WTC11 (cell line): ENCODE measurements at regions not wholly inside any gene's neighbourhood (a gene's known extent, or its start where the extent isn't known, plus 50 kb on each side); places are given as distances from the start of the nearest gene placed in this dataset.

Source experiments
- ATAC-seq: fragments of 200-7000 bp; cut with Tn5 transposase; 2 replicates; pipeline ENCODE4 v1.10.0; 2021; ENCODE audit warnings: mild to moderate bottlenecking, moderate library complexity
- CTCF ChIA-PET: fragments of 300-600 bp; sonication (Branson Sonifier 250); formaldehyde crosslinking; loops from one replicate; lab custom pipeline; 2021; ENCODE audit warnings: antibody characterized with exemption; lab: Charles Lee
- POLR2A ChIA-PET: fragments of 350-600 bp; sonication (Branson Sonifier 250); formaldehyde crosslinking; loops from one replicate; lab custom pipeline; 2021; ENCODE audit warnings: antibody characterized with exemption; lab: Charles Lee
- DNase-seq: peaks from one replicate; pipeline ENCODE4 v3.0.0; 2021; ENCODE audit warnings: low spot score
- H3K27ac Mint-ChIP-seq: 2 replicates; pipeline ENCODE4 v1.8.0; 2021; ENCODE audit warnings: mixed read lengths
- H3K27me3 Mint-ChIP-seq: 2 replicates; pipeline ENCODE4 v1.8.0; 2021; ENCODE audit warnings: low read depth, mild to moderate bottlenecking, moderate library complexity, mixed read lengths
- H3K36me3 Mint-ChIP-seq: 2 replicates; pipeline ENCODE4 v1.8.0; 2021; ENCODE audit warnings: mixed read lengths
- H3K4me1 Mint-ChIP-seq: 2 replicates; pipeline ENCODE4 v1.8.0; 2022; ENCODE audit warnings: mixed read lengths
- H3K4me3 Mint-ChIP-seq: 2 replicates; pipeline ENCODE4 v1.8.0; 2021; ENCODE audit warnings: mild to moderate bottlenecking, moderate library complexity, mixed read lengths
- H3K9me3 Mint-ChIP-seq: 2 replicates; pipeline ENCODE4 v1.8.0; 2021; ENCODE audit warnings: mixed read lengths
- ATF3 ChIP-seq: sonication (generic); formaldehyde crosslinking; conservative IDR thresholded peaks from 2 replicates; pipeline ENCODE4 v1.8.1; 2022; ENCODE audit warnings: mild to moderate bottlenecking, missing genetic modification reagents
- CREB1 ChIP-seq: sonication (generic); formaldehyde crosslinking; IDR thresholded peaks from 2 replicates; pipeline ENCODE4 v1.8.0; 2023; ENCODE audit warnings: mild to moderate bottlenecking, missing genetic modification reagents
- CREM ChIP-seq: sonication (generic); formaldehyde crosslinking; IDR thresholded peaks from 2 replicates; pipeline ENCODE4 v1.8.1; 2022; ENCODE audit warnings: mild to moderate bottlenecking, missing genetic modification reagents, moderate library complexity
- E2F4 ChIP-seq: sonication (generic); formaldehyde crosslinking; IDR thresholded peaks from 2 replicates; pipeline ENCODE4 v1.8.1; 2022; ENCODE audit warnings: low read depth, mild to moderate bottlenecking, moderate library complexity, missing genetic modification reagents, borderline replicate concordance
- ELF4 ChIP-seq: sonication (generic); formaldehyde crosslinking; IDR thresholded peaks from 2 replicates; pipeline ENCODE4 v1.8.1; 2022; ENCODE audit warnings: low read depth, mild to moderate bottlenecking, moderate library complexity, missing genetic modification reagents
- ESRRA ChIP-seq: sonication (generic); formaldehyde crosslinking; IDR thresholded peaks from 2 replicates; pipeline ENCODE4 v1.8.1; 2022; ENCODE audit warnings: mild to moderate bottlenecking, missing genetic modification reagents, borderline replicate concordance
- GABPB1 ChIP-seq: sonication (generic); formaldehyde crosslinking; IDR thresholded peaks from 2 replicates; pipeline ENCODE4 v1.8.1; 2023; ENCODE audit warnings: mild to moderate bottlenecking, missing genetic modification reagents
- GTF2I ChIP-seq: fragments of 250-450 bp; sonication (Bioruptor Pico); conservative IDR thresholded peaks from 2 replicates; pipeline ENCODE4 v1.4.0; 2021; ENCODE audit warnings: mild to moderate bottlenecking
- IRF2 ChIP-seq: sonication (generic); formaldehyde crosslinking; IDR thresholded peaks from 2 replicates; pipeline ENCODE4 v1.8.0; 2022; ENCODE audit warnings: low read depth, missing genetic modification reagents, borderline replicate concordance
- JAZF1 ChIP-seq: fragments of 250-450 bp; sonication (Bioruptor Pico); IDR thresholded peaks from 2 replicates; pipeline ENCODE4 v1.9.0; 2021; ENCODE audit warnings: moderate library complexity, mild to moderate bottlenecking, inconsistent platforms
- JUN ChIP-seq: sonication (generic); formaldehyde crosslinking; IDR thresholded peaks from 2 replicates; pipeline ENCODE4 v1.8.0; 2023; ENCODE audit warnings: mild to moderate bottlenecking, missing genetic modification reagents
- MYBL2 ChIP-seq: sonication (generic); formaldehyde crosslinking; IDR thresholded peaks from 2 replicates; pipeline ENCODE4 v1.8.1; 2023; ENCODE audit warnings: mild to moderate bottlenecking, moderate library complexity, missing genetic modification reagents
- NFYB ChIP-seq: sonication (generic); formaldehyde crosslinking; conservative IDR thresholded peaks from 2 replicates; pipeline ENCODE4 v1.8.0; 2022; ENCODE audit warnings: low read depth, missing genetic modification reagents
- NR3C1 ChIP-seq: sonication (generic); formaldehyde crosslinking; conservative IDR thresholded peaks from 2 replicates; pipeline ENCODE4 v1.8.1; 2023; ENCODE audit warnings: low read depth, mild to moderate bottlenecking, missing genetic modification reagents
- TCF7 ChIP-seq: sonication (generic); formaldehyde crosslinking; IDR thresholded peaks from 2 replicates; pipeline ENCODE4 v1.8.0; 2022; ENCODE audit warnings: mild to moderate bottlenecking, low read depth, missing genetic modification reagents, moderate library complexity
- TEAD1 ChIP-seq: sonication (generic); formaldehyde crosslinking; IDR thresholded peaks from 2 replicates; pipeline ENCODE4 v1.8.0; 2022; ENCODE audit warnings: mild to moderate bottlenecking, missing genetic modification reagents
- TEAD4 ChIP-seq: sonication (generic); formaldehyde crosslinking; IDR thresholded peaks from 2 replicates; pipeline ENCODE4 v1.8.0; 2022; ENCODE audit warnings: mild to moderate bottlenecking, missing genetic modification reagents
- USF1 ChIP-seq: sonication (generic); formaldehyde crosslinking; IDR thresholded peaks from 2 replicates; pipeline ENCODE4 v1.8.0; 2022; ENCODE audit warnings: mild to moderate bottlenecking, missing genetic modification reagents
- ZBTB43 ChIP-seq: sonication (generic); formaldehyde crosslinking; IDR thresholded peaks from 2 replicates; pipeline ENCODE4 v1.8.1; 2023; ENCODE audit warnings: mild to moderate bottlenecking, missing genetic modification reagents
- TF ChIP-seq, protein P1 (sequence below): sonication (generic); formaldehyde crosslinking; IDR thresholded peaks from 2 replicates; pipeline ENCODE4 v1.8.1; 2023; ENCODE audit warnings: mild to moderate bottlenecking, missing genetic modification reagents, moderate library complexity
- TF ChIP-seq, protein P2 (sequence below): sonication (generic); formaldehyde crosslinking; IDR thresholded peaks from 2 replicates; pipeline ENCODE4 v1.8.0; 2022; ENCODE audit warnings: mild to moderate bottlenecking, missing genetic modification reagents
- TF ChIP-seq, protein P3 (sequence below): sonication (generic); formaldehyde crosslinking; IDR thresholded peaks from 2 replicates; pipeline ENCODE4 v1.8.1; 2022; ENCODE audit warnings: mild to moderate bottlenecking, missing genetic modification reagents, moderate library complexity, borderline replicate concordance
- TF ChIP-seq, protein P4 (sequence below): sonication (generic); formaldehyde crosslinking; conservative IDR thresholded peaks from 2 replicates; pipeline ENCODE4 v1.8.1; 2023; ENCODE audit warnings: mild to moderate bottlenecking, low read depth, missing genetic modification reagents, moderate library complexity

GRCh38 chr10:123578721-123579120 lies 87.4 kb upstream of the GPR26 start:
- Mint-ChIP-seq H3K4me3 (no peak overlapping the region), H3K9me3 (no peaks in the 10 kb centered on the region), H3K4me1 (peaks cover 3% of the 10 kb centered on the region; the same call in 1 of the 2 replicates), H3K36me3 (no peaks in the 10 kb centered on the region), H3K27ac (no peak overlapping the region), H3K27me3 (peaks cover 19% of the 10 kb centered on the region)
- POLR2A ChIA-PET = no interaction called here
- ATAC-seq (no peak), DNase-seq (no peak)
- CTCF ChIA-PET = interaction anchor here (1.7 kb wide), 1 partner anchor 84 kb away, joined by 7 read pairs; no protein-coding TSS in a partner anchor
- TF ChIP-seq ELF4 (CRISPR knock-in tag) (no peak), E2F4 (no peak), ATF3 (CRISPR knock-in tag) (no peak), NFYB (CRISPR knock-in tag) (no peak), ESRRA (CRISPR knock-in tag) (no peak)

DNA sequence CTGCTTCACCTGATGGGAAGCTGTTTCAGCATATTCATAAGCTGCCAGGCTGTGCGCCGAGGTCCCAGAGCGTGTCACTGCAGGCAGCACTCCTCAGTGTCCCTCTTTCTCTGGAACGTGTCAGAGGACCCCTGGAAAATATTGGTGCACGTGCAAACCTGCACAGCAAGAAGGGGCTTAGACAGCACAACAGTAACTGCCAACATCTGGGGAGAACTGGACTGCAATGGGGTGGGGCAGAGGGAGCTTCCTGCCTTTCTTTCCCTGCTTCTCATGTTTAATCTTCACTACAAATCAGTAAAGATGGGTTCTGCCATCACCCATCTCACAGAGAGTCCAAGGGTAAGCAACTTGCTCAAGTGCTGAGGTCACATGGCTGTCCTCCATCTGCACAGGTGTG lies 86.5 kb upstream of the GPR26 start:
- no peaks in the 10 kb centered on the region for H3K9me3 Mint-ChIP-seq
- DNase-seq (no peak), ATAC-seq (no peak)
- CTCF ChIA-PET = interaction anchor here (0.9 to 1.7 kb wide), 4 partner anchors 8 to 108 kb away, joined by 3 to 7 read pairs (median 4); no protein-coding TSS in a partner anchor
- H3K36me3 Mint-ChIP-seq = no peaks in the 10 kb centered on the region
- no peak overlapping the region for H3K4me3 Mint-ChIP-seq
- H3K27me3 Mint-ChIP-seq = peaks cover 19% of the 10 kb centered on the region
- POLR2A ChIA-PET = interaction anchor here (0.6 kb wide), 1 partner anchor 314 kb away, joined by 3 read pairs; no protein-coding TSS in a partner anchor
- TF ChIP-seq, protein P1, sequence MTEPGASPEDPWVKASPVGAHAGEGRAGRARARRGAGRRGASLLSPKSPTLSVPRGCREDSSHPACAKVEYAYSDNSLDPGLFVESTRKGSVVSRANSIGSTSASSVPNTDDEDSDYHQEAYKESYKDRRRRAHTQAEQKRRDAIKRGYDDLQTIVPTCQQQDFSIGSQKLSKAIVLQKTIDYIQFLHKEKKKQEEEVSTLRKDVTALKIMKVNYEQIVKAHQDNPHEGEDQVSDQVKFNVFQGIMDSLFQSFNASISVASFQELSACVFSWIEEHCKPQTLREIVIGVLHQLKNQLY (CRISPR knock-in tag) = no peak
- TF ChIP-seq MYBL2 = no peak
- TF ChIP-seq JUN (CRISPR knock-in tag) = no peak
- no peak for TF ChIP-seq CREB1 (CRISPR knock-in tag)
- no peak for TF ChIP-seq GTF2I (CRISPR knock-in tag)
- TF ChIP-seq NR3C1 = no peak
- TF ChIP-seq GABPB1 (CRISPR knock-in tag) = no peak
- TF ChIP-seq USF1 (CRISPR knock-in tag) = no peak
- no peak for TF ChIP-seq IRF2
- TF ChIP-seq, protein P2, sequence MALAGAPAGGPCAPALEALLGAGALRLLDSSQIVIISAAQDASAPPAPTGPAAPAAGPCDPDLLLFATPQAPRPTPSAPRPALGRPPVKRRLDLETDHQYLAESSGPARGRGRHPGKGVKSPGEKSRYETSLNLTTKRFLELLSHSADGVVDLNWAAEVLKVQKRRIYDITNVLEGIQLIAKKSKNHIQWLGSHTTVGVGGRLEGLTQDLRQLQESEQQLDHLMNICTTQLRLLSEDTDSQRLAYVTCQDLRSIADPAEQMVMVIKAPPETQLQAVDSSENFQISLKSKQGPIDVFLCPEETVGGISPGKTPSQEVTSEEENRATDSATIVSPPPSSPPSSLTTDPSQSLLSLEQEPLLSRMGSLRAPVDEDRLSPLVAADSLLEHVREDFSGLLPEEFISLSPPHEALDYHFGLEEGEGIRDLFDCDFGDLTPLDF (CRISPR knock-in tag) = no peak
- TF ChIP-seq JAZF1 = no peak
- TF ChIP-seq ZBTB43 = no peak
- TF ChIP-seq, protein P3, sequence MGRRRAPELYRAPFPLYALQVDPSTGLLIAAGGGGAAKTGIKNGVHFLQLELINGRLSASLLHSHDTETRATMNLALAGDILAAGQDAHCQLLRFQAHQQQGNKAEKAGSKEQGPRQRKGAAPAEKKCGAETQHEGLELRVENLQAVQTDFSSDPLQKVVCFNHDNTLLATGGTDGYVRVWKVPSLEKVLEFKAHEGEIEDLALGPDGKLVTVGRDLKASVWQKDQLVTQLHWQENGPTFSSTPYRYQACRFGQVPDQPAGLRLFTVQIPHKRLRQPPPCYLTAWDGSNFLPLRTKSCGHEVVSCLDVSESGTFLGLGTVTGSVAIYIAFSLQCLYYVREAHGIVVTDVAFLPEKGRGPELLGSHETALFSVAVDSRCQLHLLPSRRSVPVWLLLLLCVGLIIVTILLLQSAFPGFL (CRISPR knock-in tag) = no peak
- TF ChIP-seq TCF7 = no peak
- TF ChIP-seq, protein P4, sequence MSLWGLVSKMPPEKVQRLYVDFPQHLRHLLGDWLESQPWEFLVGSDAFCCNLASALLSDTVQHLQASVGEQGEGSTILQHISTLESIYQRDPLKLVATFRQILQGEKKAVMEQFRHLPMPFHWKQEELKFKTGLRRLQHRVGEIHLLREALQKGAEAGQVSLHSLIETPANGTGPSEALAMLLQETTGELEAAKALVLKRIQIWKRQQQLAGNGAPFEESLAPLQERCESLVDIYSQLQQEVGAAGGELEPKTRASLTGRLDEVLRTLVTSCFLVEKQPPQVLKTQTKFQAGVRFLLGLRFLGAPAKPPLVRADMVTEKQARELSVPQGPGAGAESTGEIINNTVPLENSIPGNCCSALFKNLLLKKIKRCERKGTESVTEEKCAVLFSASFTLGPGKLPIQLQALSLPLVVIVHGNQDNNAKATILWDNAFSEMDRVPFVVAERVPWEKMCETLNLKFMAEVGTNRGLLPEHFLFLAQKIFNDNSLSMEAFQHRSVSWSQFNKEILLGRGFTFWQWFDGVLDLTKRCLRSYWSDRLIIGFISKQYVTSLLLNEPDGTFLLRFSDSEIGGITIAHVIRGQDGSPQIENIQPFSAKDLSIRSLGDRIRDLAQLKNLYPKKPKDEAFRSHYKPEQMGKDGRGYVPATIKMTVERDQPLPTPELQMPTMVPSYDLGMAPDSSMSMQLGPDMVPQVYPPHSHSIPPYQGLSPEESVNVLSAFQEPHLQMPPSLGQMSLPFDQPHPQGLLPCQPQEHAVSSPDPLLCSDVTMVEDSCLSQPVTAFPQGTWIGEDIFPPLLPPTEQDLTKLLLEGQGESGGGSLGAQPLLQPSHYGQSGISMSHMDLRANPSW (CRISPR knock-in tag) = no peak
- TF ChIP-seq TEAD4 (CRISPR knock-in tag) = no peak
- no peak for TF ChIP-seq TEAD1
- TF ChIP-seq CREM (CRISPR knock-in tag) = no peak
- no peak overlapping the region for H3K27ac Mint-ChIP-seq
- peaks cover 11% of the 10 kb centered on the region for H3K4me1 Mint-ChIP-seq
